ENCODE measurements at regions not wholly inside any gene's neighbourhood (a gene's known extent, or its start where the extent isn't known, plus 50 kb on each side); places are given as distances from the start of the nearest gene placed in this dataset.

- TF ChIP-seq CTCF (IDR thresholded peaks at IDR 0.05) (no peak), POLR2A (IDR thresholded peaks at IDR 0.05) (no peak), POLR2AphosphoS5 (IDR thresholded peaks at IDR 0.05) (no peak), EP300 (IDR thresholded peaks at IDR 0.05) (no peak)
These were observed 411.1 kb upstream of the GRIA1 start for GRCh38 chr5:153079396-153079795.
